HG03457 (cell line): ENCODE measurements at regions not wholly inside any gene's neighbourhood (a gene's known extent, or its start where the extent isn't known, plus 50 kb on each side); places are given as distances from the start of the nearest gene placed in this dataset.
"Not testable (repeated sequence)": the region's sequence is repeated elsewhere in the genome, so short reads cannot be mapped to it uniquely, and the experiment has no call there.

Experiments
- ATAC-seq: cut with Tn5 transposase; IDR thresholded peaks from one replicate; pipeline ENCODE4 v1.9.1; 2021; ENCODE audit warnings: moderate number of reproducible peaks; ENCODE audit not compliant: unreplicated experiment

DNA sequence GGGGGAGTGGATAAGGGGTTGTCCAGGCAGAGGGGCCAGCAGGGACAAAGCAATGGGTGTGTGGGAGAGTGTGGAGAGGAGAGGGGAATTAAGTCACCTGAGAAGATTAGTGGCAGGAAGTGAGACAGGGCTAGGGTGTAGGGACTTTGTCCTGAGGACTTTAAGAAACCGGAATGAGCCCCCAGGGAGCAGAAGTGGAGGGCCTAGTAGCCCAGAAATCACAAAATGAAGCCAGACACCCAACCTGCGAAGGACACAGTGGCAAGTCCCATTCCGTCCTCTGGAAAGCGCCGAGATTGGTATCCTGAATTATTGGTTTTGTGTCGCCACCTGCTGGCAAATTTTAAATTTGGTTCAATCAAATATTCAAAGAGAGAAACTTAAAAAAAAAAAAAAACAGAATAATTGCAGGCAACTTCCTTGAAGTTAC, 78.0 kb upstream of the SLC25A36 start:
- no peak for ATAC-seq

DNA sequence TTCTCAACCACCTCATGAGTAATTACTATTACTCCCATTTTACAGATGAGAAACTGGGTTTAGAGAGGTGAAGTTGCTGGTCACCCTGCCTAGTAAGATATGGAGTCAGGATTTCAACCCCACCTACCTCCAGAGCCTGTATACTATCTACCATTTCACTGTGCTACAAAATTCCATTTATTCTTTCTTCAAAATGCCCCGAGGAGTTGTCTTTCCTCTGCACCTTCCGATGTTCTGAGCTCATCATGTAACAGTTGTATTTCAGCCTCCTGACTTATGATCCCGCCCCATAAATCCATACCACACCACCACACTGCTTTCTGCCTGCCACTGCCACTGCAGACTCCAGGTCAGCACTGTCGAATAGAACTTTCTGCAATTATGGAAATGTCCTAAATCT, 71.3 kb upstream of the SLC25A36 start:
- no peak for ATAC-seq

DNA sequence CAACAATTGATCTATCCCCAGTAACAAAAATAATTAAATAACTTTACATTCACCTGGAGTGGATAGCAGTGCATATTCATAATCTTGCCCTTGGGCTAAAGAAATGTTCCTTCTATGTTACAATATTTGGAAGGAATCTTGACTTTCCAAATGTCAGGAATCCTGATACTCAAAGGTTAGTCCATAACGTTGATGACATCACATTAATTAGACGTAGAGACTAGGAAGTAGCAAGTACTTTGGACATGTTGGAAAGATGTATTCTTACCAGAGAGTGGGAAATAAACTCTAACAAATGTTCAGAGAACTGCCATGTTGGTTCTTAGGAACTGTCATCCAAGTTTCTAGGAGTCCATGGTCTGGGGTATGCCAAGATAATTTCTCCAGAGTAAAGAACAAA, 70.6 kb upstream of the SLC25A36 start:
- no peak for ATAC-seq

DNA sequence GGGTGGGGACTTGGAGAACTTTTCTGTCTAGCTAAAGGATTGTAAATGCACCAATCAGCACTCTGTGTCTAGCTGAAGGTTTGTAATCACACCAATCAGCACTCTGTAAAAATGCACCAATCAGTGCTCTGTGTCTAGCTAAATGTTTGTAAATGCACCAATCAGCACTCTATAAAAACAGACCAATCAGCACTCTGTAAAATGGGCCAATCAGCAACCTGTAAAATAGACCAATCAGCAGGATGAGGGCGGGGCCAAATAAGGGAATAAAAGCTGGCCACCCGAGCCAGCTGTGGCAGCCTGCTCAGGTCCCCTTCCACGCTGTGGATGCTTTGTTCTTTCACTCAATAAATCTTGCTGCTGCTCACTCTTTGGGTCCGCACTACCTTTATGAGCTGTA, 69.5 kb upstream of the SLC25A36 start:
- ATAC-seq = not testable (repeated sequence)

DNA sequence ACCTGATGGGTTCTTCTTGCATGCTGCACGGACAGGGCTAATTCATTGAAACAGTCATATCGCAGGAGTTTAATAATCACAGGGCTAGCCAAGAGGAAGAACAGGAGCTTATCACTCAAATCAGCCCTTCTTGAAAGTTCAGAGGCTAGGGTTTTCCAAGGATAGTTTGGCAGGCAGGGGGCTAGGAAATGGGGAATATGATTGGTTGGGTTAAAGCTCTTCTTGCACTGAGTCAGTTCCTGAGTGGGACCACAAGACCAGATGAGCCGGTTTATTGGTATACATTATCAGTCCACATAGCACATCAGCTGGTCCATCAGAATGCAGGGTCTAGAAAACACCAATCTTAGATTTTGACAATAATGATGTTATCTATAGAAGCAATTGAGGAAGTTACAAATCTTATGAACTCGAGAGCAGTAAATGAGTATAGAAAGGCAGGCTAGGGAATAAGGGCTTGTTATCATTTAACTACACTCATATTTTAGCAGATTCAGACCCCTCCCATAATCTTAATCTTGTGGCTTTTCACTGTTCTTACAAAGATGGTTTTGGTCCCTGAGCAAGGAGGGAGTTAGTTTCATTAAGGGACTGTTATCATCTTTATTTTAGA, 58.1 kb upstream of the SLC25A36 start:
- ATAC-seq = no peak

DNA sequence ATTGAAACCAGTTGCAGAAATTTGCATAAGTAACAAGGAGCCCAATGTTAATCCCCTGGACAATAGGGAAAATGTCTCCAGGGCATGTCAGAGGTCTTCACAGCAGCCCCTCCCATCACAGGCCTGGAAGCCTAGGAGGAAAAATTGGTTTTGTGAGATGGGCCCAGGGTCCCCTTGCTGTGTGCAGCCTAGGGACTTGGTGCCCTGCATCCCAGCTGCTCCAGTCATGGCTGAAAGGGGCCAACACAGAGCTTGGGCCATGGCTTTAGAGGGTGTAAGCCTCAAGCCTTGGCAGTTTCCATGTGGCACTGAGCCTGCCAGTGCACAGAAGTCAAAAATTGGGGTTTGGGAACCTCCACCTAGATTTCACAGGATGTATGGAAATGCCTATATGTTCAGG, 55.9 kb upstream of the SLC25A36 start:
- ATAC-seq = not testable (repeated sequence)
